Spinal cord (tissue), 9 donors: ENCODE measurements at regions not wholly inside any gene's neighbourhood (a gene's known extent, or its start where the extent isn't known, plus 50 kb on each side); places are given as distances from the start of the nearest gene placed in this dataset.

Source experiments
- DNase-seq, 6 donors: peaks; one replicate each; pipeline versions ENCODE4 v3.0.0 to v3.0.0-alpha.2; 2013 to 2015; ENCODE audit warnings: low spot score in 6 of 6, low read depth in 4 of 6
- H3K27ac ChIP-seq: one replicate; pipeline ENCODE4 v1.5.1; 2013; ENCODE audit warnings: low read depth, low read length, control low read depth
- H3K27me3 ChIP-seq: one replicate; pipeline ENCODE4 v1.6.1; 2013; ENCODE audit warnings: low read length; ENCODE audit not compliant: control insufficient read depth, insufficient read depth
- H3K36me3 ChIP-seq: one replicate; pipeline ENCODE4 v1.6.1; 2013; ENCODE audit warnings: low read length; ENCODE audit not compliant: control insufficient read depth, insufficient read depth
- H3K4me1 ChIP-seq: one replicate; pipeline ENCODE4 v1.6.1; 2013; ENCODE audit warnings: low read length; ENCODE audit not compliant: control insufficient read depth, insufficient read depth
- H3K4me3 ChIP-seq: one replicate; pipeline ENCODE4 v1.5.1; 2013; ENCODE audit warnings: low read depth, low read length, control low read depth
- H3K9me3 ChIP-seq: one replicate; pipeline ENCODE4 v1.6.1; 2013; ENCODE audit warnings: low read length; ENCODE audit not compliant: control insufficient read depth, insufficient read depth
- WGBS: methylation state at CpG from one replicate; pipeline ENCODE4 v1.1.5; 2013; ENCODE audit warnings: missing lambda C conversion rate; ENCODE audit not compliant: insufficient coverage; 5-methylcytosine and 5-hydroxymethylcytosine counted together
- donor health status: healthy.

- 94% methylated on average over 19 of the region's 21 CpGs for WGBS
- H3K4me1 ChIP-seq: peaks cover 4% of the 10 kb centered on the region
- no peak overlapping the region for H3K4me3 ChIP-seq
- H3K27ac ChIP-seq: no peak overlapping the region
- no peak for DNase-seq
- H3K9me3 ChIP-seq: no peaks in the 10 kb centered on the region
- no peaks in the 10 kb centered on the region for H3K36me3 ChIP-seq
- H3K27me3 ChIP-seq: no peaks in the 10 kb centered on the region
These were observed 279.2 kb upstream of the IRX2 start for GRCh38 chr5:3030511-3031165.

- WGBS: 94% methylated on average over 9 of the region's 9 CpGs
- no peaks in the 10 kb centered on the region for H3K27me3 ChIP-seq
- no peaks in the 10 kb centered on the region for H3K9me3 ChIP-seq
These were observed 277.9 kb upstream of the IRX2 start for GRCh38 chr5:3029396-3029795.

GRCh38 chr5:3027866-3028635 is 276.6 kb upstream of the IRX2 start:
- 79% methylated on average over 15 of the region's 23 CpGs for WGBS
- H3K27me3 ChIP-seq: no peaks in the 10 kb centered on the region

More at GRCh38 chr5:3029396-3029795, 277.9 kb upstream of the IRX2 start:
- no peak overlapping the region for H3K27ac ChIP-seq
- H3K4me1 ChIP-seq: peaks cover 4% of the 10 kb centered on the region
- no peak for DNase-seq
- H3K36me3 ChIP-seq: no peaks in the 10 kb centered on the region
- H3K4me3 ChIP-seq: no peak overlapping the region

GRCh38 chr5:3027185-3027865 is 275.8 kb upstream of the IRX2 start:
- Histone ChIP-seq H3K4me1 (no peaks in the 10 kb centered on the region), H3K27me3 (no peaks in the 10 kb centered on the region), H3K27ac (no peak overlapping the region), H3K36me3 (no peaks in the 10 kb centered on the region), H3K4me3 (no peak overlapping the region), H3K9me3 (no peaks in the 10 kb centered on the region)
- 88% methylated on average over 15 of the region's 17 CpGs for WGBS
- no peak for DNase-seq

More at GRCh38 chr5:3027866-3028635, 276.6 kb upstream of the IRX2 start:
- Histone ChIP-seq H3K4me1 (no peaks in the 10 kb centered on the region), H3K9me3 (no peaks in the 10 kb centered on the region), H3K36me3 (no peaks in the 10 kb centered on the region), H3K27ac (no peak overlapping the region), H3K4me3 (no peak overlapping the region)
- DNase-seq: no peak

- Histone ChIP-seq H3K4me1 (no peaks in the 10 kb centered on the region), H3K4me3 (no peak overlapping the region), H3K9me3 (no peaks in the 10 kb centered on the region), H3K36me3 (no peaks in the 10 kb centered on the region), H3K27ac (no peak overlapping the region), H3K27me3 (no peaks in the 10 kb centered on the region)
- DNase-seq: no peak
- 72% methylated on average over 5 of the region's 7 CpGs for WGBS
These were observed 275.2 kb upstream of the IRX2 start for GRCh38 chr5:3026651-3027050.

- WGBS: 67% methylated on average over 9 of the region's 9 CpGs
- H3K4me3 ChIP-seq: no peak overlapping the region
- H3K4me1 ChIP-seq: no peaks in the 10 kb centered on the region
- H3K36me3 ChIP-seq: no peaks in the 10 kb centered on the region
- no peaks in the 10 kb centered on the region for H3K27me3 ChIP-seq
- H3K9me3 ChIP-seq: no peaks in the 10 kb centered on the region
- no peak for DNase-seq
- no peak overlapping the region for H3K27ac ChIP-seq
These were observed 274.6 kb upstream of the IRX2 start for GRCh38 chr5:3026099-3026498.

- Histone ChIP-seq H3K4me1 (no peaks in the 10 kb centered on the region), H3K36me3 (no peaks in the 10 kb centered on the region), H3K27me3 (no peaks in the 10 kb centered on the region), H3K9me3 (no peaks in the 10 kb centered on the region), H3K4me3 (no peak overlapping the region), H3K27ac (no peak overlapping the region)
- WGBS: 87% methylated on average over 6 of the region's 11 CpGs
- DNase-seq: no peak
These were observed 273.9 kb upstream of the IRX2 start for GRCh38 chr5:3025392-3025791.

- no peak overlapping the region for H3K27ac ChIP-seq
- H3K27me3 ChIP-seq: no peaks in the 10 kb centered on the region
- no peak overlapping the region for H3K4me3 ChIP-seq
- no peaks in the 10 kb centered on the region for H3K9me3 ChIP-seq
- WGBS: 92% methylated on average over 4 of the region's 6 CpGs
- no peaks in the 10 kb centered on the region for H3K36me3 ChIP-seq
- H3K4me1 ChIP-seq: no peaks in the 10 kb centered on the region
- DNase-seq: no peak
These were observed 273.5 kb upstream of the IRX2 start for GRCh38 chr5:3024976-3025375.

GRCh38 chr5:3024554-3024953 is 273.1 kb upstream of the IRX2 start:
- DNase-seq: no peak
- H3K4me3 ChIP-seq: no peak overlapping the region
- H3K27ac ChIP-seq: no peak overlapping the region
- H3K4me1 ChIP-seq: no peaks in the 10 kb centered on the region
- H3K27me3 ChIP-seq: no peaks in the 10 kb centered on the region
- no peaks in the 10 kb centered on the region for H3K9me3 ChIP-seq
- 83% methylated on average over 1 of the region's 9 CpGs for WGBS
- no peaks in the 10 kb centered on the region for H3K36me3 ChIP-seq
